ENCODE measurements at regions not wholly inside any gene's neighbourhood (a gene's known extent, or its start where the extent isn't known, plus 50 kb on each side); places are given as distances from the start of the nearest gene placed in this dataset.

DNA sequence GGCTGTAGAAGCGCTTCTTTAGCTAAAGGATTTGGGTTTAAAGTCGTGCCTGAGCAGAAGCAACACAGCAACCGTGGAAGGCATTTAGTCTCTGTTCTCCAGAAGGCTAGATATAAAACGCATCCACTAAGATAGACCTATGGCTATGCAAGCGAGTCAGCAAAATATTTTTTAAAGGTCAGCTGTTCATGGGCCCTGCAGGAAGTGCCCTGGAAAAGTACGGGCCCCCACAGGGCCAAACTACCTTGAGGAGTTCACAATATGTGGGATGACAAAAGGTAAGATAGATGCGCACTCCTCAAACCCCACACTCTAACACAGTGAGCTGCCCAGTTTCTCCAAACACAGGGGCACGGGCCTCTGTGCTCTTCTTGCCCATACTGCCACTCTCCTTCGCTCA, 261.6 kb downstream of the VPS13C start:
- Histone ChIP-seq H3K9me3 (ENCODE audit: insufficient read depth, low read depth, low read length) (peaks cover 1% of the 10 kb centered on the region), H3K18ac (ENCODE audit: low read length) (no peak overlapping the region), H2BK12ac (ENCODE audit: low read length) (no peak overlapping the region), H2AFZ (ENCODE audit: insufficient read depth, low read length, poor library complexity) (no peak overlapping the region), H2BK5ac (ENCODE audit: low read depth, low read length, poor library complexity) (no peak overlapping the region), H3K27ac (ENCODE audit: low read depth, low read length) (no peak overlapping the region), H3K79me1 (ENCODE audit: low read length) (no peaks in the 10 kb centered on the region), H3K4me3 (ENCODE audit: low read depth, low read length) (no peak overlapping the region), H4K8ac (ENCODE audit: low read depth, low read length) (no peak overlapping the region), H4K12ac (ENCODE audit: low read depth, low read length) (no peak overlapping the region), H3K23ac (ENCODE audit: low read length) (no peak overlapping the region), H3K4ac (ENCODE audit: low read depth, low read length) (no peak overlapping the region), H3K4me1 (ENCODE audit: control insufficient read depth in 1 of 2, insufficient read depth in 2 of 2, low read length in 2 of 2) (no peaks in the 10 kb centered on the region), H3K14ac (ENCODE audit: low read length) (no peak overlapping the region), H2BK120ac (ENCODE audit: insufficient read depth, low read length, poor library complexity) (no peak overlapping the region), H4K91ac (ENCODE audit: low read depth, low read length) (no peak overlapping the region), H3K36me3 (ENCODE audit: control insufficient read depth in 1 of 2, insufficient read depth in 2 of 2, low read length in 2 of 2) (no peaks in the 10 kb centered on the region), H3K79me2 (ENCODE audit: control insufficient read depth, insufficient read depth, low read length, poor library complexity) (no peaks in the 10 kb centered on the region), H3K9ac (ENCODE audit: low read length) (no peak overlapping the region), H2AK5ac (ENCODE audit: low read length) (no peak overlapping the region), H3K4me2 (ENCODE audit: low read length) (no peak overlapping the region), H3K27me3 (ENCODE audit: insufficient read depth, low read length) (no peaks in the 10 kb centered on the region)
- no CpG with 5 or more reads among the region's 9 CpGs for WGBS (ENCODE audit: extremely low coverage, insufficient coverage, insufficient read length)
- DNase-seq, result no peak

DNA sequence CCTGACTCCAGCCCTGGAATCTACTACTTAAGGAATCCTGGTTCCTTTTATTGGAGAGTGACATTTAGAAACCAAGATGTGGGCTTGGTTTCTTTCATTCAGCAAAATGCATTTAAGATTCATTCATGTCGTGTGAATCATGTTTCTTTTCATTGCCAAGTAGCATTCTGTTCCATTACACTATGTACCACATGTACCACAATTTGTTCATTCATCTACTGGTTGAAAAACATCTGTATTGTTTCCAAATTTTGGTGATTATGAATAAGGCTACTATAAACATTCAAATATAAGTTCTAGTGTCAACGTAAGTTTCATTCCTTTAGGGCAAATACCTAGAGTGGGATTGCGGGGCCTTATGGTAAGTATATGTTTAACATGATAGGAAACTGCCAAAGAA, 264.2 kb downstream of the VPS13C start:
- no peak overlapping the region for H4K91ac ChIP-seq (ENCODE audit: low read depth, low read length)
- H4K8ac ChIP-seq (ENCODE audit: low read depth, low read length), result no peak overlapping the region
- H2AFZ ChIP-seq (ENCODE audit: insufficient read depth, low read length, poor library complexity), result no peak overlapping the region
- H3K18ac ChIP-seq (ENCODE audit: low read length), result no peak overlapping the region
- H3K4me3 ChIP-seq (ENCODE audit: low read depth, low read length), result no peak overlapping the region
- no peaks in the 10 kb centered on the region for H3K79me2 ChIP-seq (ENCODE audit: control insufficient read depth, insufficient read depth, low read length, poor library complexity)
- H3K9ac ChIP-seq (ENCODE audit: low read length), result no peak overlapping the region
- no peak overlapping the region for H4K12ac ChIP-seq (ENCODE audit: low read depth, low read length)
- H3K4ac ChIP-seq (ENCODE audit: low read depth, low read length), result no peak overlapping the region
- no peaks in the 10 kb centered on the region for H3K4me1 ChIP-seq (ENCODE audit: control insufficient read depth in 1 of 2, insufficient read depth in 2 of 2, low read length in 2 of 2)
- H2BK120ac ChIP-seq (ENCODE audit: insufficient read depth, low read length, poor library complexity), result no peak overlapping the region
- no peak overlapping the region for H2BK12ac ChIP-seq (ENCODE audit: low read length)
- H3K27ac ChIP-seq (ENCODE audit: low read depth, low read length), result no peak overlapping the region
- no CpG with 5 or more reads among the region's 3 CpGs for WGBS (ENCODE audit: extremely low coverage, insufficient coverage, insufficient read length)
- DNase-seq, result no peak
- H2BK5ac ChIP-seq (ENCODE audit: low read depth, low read length, poor library complexity), result no peak overlapping the region
- H3K9me3 ChIP-seq (ENCODE audit: insufficient read depth, low read depth, low read length), result no peaks in the 10 kb centered on the region
- no peaks in the 10 kb centered on the region for H3K79me1 ChIP-seq (ENCODE audit: low read length)
- no peak overlapping the region for H3K4me2 ChIP-seq (ENCODE audit: low read length)
- no peaks in the 10 kb centered on the region for H3K36me3 ChIP-seq (ENCODE audit: control insufficient read depth in 1 of 2, insufficient read depth in 2 of 2, low read length in 2 of 2)
- H2AK5ac ChIP-seq (ENCODE audit: low read length), result no peak overlapping the region
- H3K23ac ChIP-seq (ENCODE audit: low read length), result no peak overlapping the region
- no peaks in the 10 kb centered on the region for H3K27me3 ChIP-seq (ENCODE audit: insufficient read depth, low read length)
- H3K14ac ChIP-seq (ENCODE audit: low read length), result no peak overlapping the region

DNA sequence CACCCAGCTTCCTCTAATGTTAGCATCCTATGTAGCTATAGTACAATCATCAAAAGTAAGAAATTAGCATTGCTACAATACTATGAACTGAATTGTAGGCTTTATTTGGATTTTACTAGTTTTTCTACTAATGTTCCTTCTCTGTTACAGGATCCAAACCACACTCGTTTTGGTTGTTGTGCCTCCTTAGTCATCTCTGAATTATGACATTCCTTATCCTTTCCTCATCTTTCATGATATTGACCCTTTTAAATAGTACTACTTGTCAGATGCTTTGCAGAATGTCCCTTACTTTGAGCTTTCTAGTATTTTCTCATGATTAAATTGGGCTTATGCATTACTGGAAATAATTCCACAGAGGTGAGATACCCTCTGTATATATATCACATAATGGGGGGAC, 265.4 kb downstream of the VPS13C start:
- Histone ChIP-seq H2AK5ac (ENCODE audit: low read length) (no peak overlapping the region), H3K4me2 (ENCODE audit: low read length) (no peak overlapping the region), H3K36me3 (ENCODE audit: control insufficient read depth in 1 of 2, insufficient read depth in 2 of 2, low read length in 2 of 2) (no peaks in the 10 kb centered on the region), H3K79me1 (ENCODE audit: low read length) (no peaks in the 10 kb centered on the region), H3K4me3 (ENCODE audit: low read depth, low read length) (no peak overlapping the region), H3K9ac (ENCODE audit: low read length) (no peak overlapping the region), H2BK12ac (ENCODE audit: low read length) (no peak overlapping the region), H2BK120ac (ENCODE audit: insufficient read depth, low read length, poor library complexity) (no peak overlapping the region), H2BK5ac (ENCODE audit: low read depth, low read length, poor library complexity) (no peak overlapping the region), H3K4ac (ENCODE audit: low read depth, low read length) (no peak overlapping the region), H4K12ac (ENCODE audit: low read depth, low read length) (no peak overlapping the region), H3K4me1 (ENCODE audit: control insufficient read depth in 1 of 2, insufficient read depth in 2 of 2, low read length in 2 of 2) (no peaks in the 10 kb centered on the region), H3K9me3 (ENCODE audit: insufficient read depth, low read depth, low read length) (no peaks in the 10 kb centered on the region), H3K18ac (ENCODE audit: low read length) (no peak overlapping the region), H3K27ac (ENCODE audit: low read depth, low read length) (no peak overlapping the region), H4K91ac (ENCODE audit: low read depth, low read length) (no peak overlapping the region), H3K79me2 (ENCODE audit: control insufficient read depth, insufficient read depth, low read length, poor library complexity) (no peaks in the 10 kb centered on the region), H3K23ac (ENCODE audit: low read length) (no peak overlapping the region), H4K8ac (ENCODE audit: low read depth, low read length) (no peak overlapping the region), H2AFZ (ENCODE audit: insufficient read depth, low read length, poor library complexity) (no peak overlapping the region), H3K14ac (ENCODE audit: low read length) (no peak overlapping the region), H3K27me3 (ENCODE audit: insufficient read depth, low read length) (no peaks in the 10 kb centered on the region)
- WGBS (ENCODE audit: extremely low coverage, insufficient coverage, insufficient read length), result no CpG with 5 or more reads among the region's 1 CpG
- DNase-seq, result no peak

DNA sequence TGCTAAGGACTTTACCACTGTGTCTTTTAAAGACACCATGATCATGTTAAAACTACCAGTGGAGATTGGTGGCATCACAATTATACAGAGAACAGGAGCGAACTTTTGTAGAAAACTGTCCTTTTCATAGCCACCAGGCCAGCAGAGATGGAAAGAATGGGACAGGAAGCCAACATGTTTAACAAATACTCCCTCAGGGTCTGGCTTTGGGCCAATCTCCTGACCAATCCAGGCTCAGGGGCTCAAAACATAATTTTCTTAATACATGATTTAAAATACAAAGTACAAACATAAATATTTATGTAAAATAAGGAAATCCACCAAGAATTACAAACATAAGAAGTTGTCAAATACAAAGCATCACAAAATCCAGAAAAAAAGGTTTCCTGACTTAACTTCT, 266.0 kb downstream of the VPS13C start:
- Histone ChIP-seq H2BK12ac (ENCODE audit: low read length) (no peak overlapping the region), H3K27me3 (ENCODE audit: insufficient read depth, low read length) (no peaks in the 10 kb centered on the region), H2AK5ac (ENCODE audit: low read length) (no peak overlapping the region), H3K79me1 (ENCODE audit: low read length) (no peaks in the 10 kb centered on the region), H4K8ac (ENCODE audit: low read depth, low read length) (no peak overlapping the region), H4K91ac (ENCODE audit: low read depth, low read length) (no peak overlapping the region), H3K9ac (ENCODE audit: low read length) (no peak overlapping the region), H3K9me3 (ENCODE audit: insufficient read depth, low read depth, low read length) (no peaks in the 10 kb centered on the region), H3K14ac (ENCODE audit: low read length) (no peak overlapping the region), H3K4ac (ENCODE audit: low read depth, low read length) (no peak overlapping the region), H3K4me3 (ENCODE audit: low read depth, low read length) (no peak overlapping the region), H4K12ac (ENCODE audit: low read depth, low read length) (no peak overlapping the region), H3K4me1 (ENCODE audit: control insufficient read depth in 1 of 2, insufficient read depth in 2 of 2, low read length in 2 of 2) (no peaks in the 10 kb centered on the region), H3K36me3 (ENCODE audit: control insufficient read depth in 1 of 2, insufficient read depth in 2 of 2, low read length in 2 of 2) (no peaks in the 10 kb centered on the region), H3K79me2 (ENCODE audit: control insufficient read depth, insufficient read depth, low read length, poor library complexity) (no peaks in the 10 kb centered on the region), H3K23ac (ENCODE audit: low read length) (no peak overlapping the region), H3K18ac (ENCODE audit: low read length) (no peak overlapping the region), H2AFZ (ENCODE audit: insufficient read depth, low read length, poor library complexity) (no peak overlapping the region), H2BK120ac (ENCODE audit: insufficient read depth, low read length, poor library complexity) (no peak overlapping the region), H3K4me2 (ENCODE audit: low read length) (no peak overlapping the region), H3K27ac (ENCODE audit: low read depth, low read length) (no peak overlapping the region), H2BK5ac (ENCODE audit: low read depth, low read length, poor library complexity) (no peak overlapping the region)
- DNase-seq, result no peak
- no CpG with 5 or more reads among the region's 1 CpG for WGBS (ENCODE audit: extremely low coverage, insufficient coverage, insufficient read length)

All from trophoblast cell (in vitro differentiated cells and primary cell).